NB4 (cell line): ENCODE measurements at regions not wholly inside any gene's neighbourhood (a gene's known extent, or its start where the extent isn't known, plus 50 kb on each side); places are given as distances from the start of the nearest gene placed in this dataset.

Source experiments
- CTCF ChIP-seq: IDR thresholded peaks from one replicate; pipeline ENCODE4 v1.5.1; 2012; ENCODE audit warnings: low read depth, low read length
- MAX ChIP-seq: IDR thresholded peaks from 2 replicates; pipeline ENCODE4 v1.6.1; 2011; ENCODE audit warnings: low read depth, low read length
- MYC ChIP-seq: IDR thresholded peaks from 2 replicates; pipeline ENCODE4 v1.6.1; 2011; ENCODE audit warnings: low read depth, low read length
- POLR2A ChIP-seq: IDR thresholded peaks from 2 replicates; pipeline ENCODE4 v1.6.1; 2011; ENCODE audit warnings: mild to moderate bottlenecking; ENCODE audit not compliant: insufficient read length; ENCODE audit errors: extremely low read depth

GRCh38 chrX:40177942-40178715 is 80.4 kb upstream of the BCOR start:
- no peak for TF ChIP-seq MYC
- no peak for TF ChIP-seq CTCF
- no peak for TF ChIP-seq MAX
- TF ChIP-seq POLR2A = no peak
